Renal pelvis (tissue), 1 donor: ENCODE measurements at regions not wholly inside any gene's neighbourhood (a gene's known extent, or its start where the extent isn't known, plus 50 kb on each side); places are given as distances from the start of the nearest gene placed in this dataset.

Experiments
- DNase-seq: peaks from one replicate; pipeline ENCODE4 v3.0.0-alpha.2; 2013

- no peak for DNase-seq
These were observed 51.0 kb upstream of the ZNF516 start for GRCh38 chr18:76546088-76546435.

DNA sequence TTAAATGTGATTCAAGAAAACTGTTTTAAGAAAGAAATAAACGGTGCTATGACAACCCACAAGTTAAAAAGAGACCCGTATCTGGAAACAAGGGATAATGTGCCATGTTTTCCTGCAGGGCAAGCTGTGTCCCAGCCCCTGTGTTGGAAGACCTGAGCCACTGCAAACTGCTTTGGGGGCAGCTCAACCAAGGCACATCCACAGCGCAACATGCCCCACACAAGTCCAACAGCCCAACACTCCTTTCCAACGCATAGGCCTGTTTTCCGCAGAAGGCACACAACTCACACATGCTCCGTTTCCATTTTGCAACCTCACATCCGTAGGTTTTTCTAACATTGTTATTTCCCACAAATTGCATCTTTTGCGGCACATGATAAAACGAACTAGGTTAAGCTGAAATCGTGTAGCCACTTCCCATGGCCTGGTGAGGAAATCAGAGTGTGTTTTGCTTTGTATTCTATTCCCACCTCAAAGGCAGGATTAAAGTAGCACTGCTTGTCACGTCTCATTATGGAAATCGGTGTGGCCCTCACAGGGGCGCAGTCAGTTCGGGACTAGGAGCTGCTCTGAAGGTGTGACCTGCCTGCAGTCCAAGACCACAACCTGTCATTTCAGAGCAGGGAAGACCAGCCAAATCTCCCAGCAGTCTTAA lies 50.5 kb upstream of the ZNF516 start:
- DNase-seq, result no peak

GRCh38 chr18:76544511-76545345 lies 49.7 kb upstream of the ZNF516 start:
- DNase-seq, result no peak
